ENCODE measurements at regions not wholly inside any gene's neighbourhood (a gene's known extent, or its start where the extent isn't known, plus 50 kb on each side); places are given as distances from the start of the nearest gene placed in this dataset.
A peak's percentile ranks its signal among the peaks of the same experiment; 100 is the strongest.

DNA sequence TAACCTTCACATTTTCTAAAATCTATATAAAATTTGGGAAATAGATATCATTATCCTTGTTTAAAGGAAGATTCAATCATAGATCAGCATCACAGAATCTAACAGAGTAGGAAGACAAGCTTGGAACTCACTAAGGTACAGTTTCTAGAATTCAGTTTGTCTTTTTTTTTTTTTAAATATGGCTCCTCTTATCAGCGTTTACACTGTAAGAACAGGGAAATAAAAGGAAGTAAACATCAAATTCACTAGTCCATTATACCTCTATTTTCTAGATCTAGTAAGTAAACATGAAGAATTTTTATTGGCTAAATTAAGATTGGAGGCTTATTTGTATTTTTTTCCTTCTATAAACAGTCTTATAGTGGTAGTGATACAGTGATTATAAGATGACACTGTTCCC is 144.9 kb downstream of the LRIG3 start:
- DNase-seq (ENCODE audit: low read depth): no peak

DNA sequence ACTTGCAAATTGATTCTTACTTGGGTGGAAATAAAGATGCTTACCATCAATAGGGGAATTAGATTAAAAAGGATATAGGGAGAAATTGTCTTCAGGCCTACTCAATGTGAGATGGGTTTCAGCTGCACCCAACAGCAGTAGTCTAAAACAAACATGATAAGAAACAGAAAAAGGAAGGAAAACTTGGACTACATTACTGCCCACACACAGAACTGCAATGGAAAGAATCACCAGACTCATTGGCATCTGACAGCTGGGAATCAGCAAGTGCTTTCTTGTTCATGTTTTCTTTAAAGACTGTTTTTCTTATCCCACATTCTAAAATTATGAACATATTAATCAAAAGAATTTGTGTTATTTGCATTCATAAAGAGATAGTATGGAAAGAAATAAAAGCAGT is 144.2 kb downstream of the LRIG3 start:
- no peak for DNase-seq (ENCODE audit: low read depth)

DNA sequence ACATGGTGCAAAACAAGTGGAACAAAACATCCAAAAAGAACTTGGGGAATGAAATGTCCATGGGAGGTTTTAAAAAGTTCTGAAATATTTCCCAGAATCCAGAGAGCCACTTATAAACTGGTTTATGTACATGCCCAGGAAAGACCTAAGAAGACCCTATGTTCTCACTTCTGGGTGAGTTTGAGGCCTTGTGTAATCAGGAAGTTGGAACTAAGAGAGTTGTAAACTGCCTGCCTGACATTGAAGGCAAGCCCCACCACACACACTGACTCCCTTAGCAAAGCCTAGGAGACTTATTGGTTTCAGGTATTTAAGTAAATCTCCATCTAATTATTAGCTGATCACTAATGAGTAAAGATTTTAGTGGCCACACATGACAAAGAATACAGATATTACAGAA is 142.5 kb downstream of the LRIG3 start:
- DNase-seq (ENCODE audit: low read depth): no peak

- no peak for DNase-seq (ENCODE audit: low read depth)
These were observed 138.7 kb downstream of the LRIG3 start for GRCh38 chr12:58781609-58782008.

DNA sequence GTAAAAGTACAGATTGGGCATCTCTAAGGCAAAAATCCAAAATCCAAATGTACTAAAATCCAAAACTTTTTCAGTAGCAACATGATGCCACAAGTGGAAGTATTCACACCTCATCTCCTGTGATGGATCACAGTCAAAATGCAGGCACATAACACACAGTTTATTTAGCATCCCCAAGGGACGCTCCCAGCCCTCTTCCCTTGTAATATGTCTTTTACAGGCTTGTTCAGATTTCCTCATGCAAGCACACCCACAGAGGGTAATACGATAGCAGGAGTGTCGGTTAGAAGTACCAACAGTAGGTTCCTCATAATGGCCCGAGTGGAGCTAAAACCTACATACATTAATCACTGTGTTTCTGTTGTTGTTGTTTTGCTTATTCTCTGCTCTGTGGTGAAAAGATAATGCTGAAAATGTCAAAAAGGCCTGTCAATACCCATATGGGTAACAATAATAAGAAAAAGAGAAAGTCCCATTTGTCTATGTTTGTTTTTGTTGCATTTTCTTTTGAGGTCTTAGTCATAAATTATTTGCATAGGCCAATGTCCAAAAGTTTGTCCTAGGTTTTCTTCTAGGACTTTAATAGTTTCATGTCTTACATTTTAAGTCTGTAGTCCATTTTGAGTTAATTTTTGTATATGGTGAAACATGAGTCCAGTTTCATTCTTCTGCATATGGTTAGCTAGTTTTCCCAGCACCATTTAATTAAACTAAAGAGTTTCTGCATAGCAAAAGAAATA is 133.1 kb downstream of the LRIG3 start:
- no peak for DNase-seq (ENCODE audit: low read depth)

GRCh38 chr12:58794859-58795258 is 125.4 kb downstream of the LRIG3 start:
- DNase-seq (ENCODE audit: low read depth): no peak

GRCh38 chr12:58795825-58796224 is 124.5 kb downstream of the LRIG3 start:
- no peak for DNase-seq (ENCODE audit: low read depth)

GRCh38 chr12:58801986-58802385 is 118.3 kb downstream of the LRIG3 start:
- peak; percentile 18 for DNase-seq (ENCODE audit: low read depth)

DNA sequence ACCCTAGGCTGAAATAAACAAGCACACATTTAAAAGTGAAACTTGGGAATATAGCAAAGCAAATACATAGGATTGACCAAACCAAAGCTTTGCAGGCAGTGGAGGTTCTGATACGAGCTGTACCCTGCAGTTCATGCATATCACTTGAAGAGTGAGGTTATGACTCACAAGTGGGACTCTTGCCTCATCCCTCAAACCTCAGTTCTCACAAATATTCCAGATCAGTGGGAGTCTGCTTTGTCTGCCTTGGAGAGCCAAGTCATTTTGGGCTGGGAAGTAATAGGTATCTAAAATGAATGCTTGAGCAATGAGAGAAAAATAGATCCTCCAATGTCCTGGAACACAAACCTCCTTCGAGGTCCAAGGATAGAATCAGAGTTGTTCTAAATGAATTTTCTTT is 116.4 kb downstream of the LRIG3 start:
- DNase-seq (ENCODE audit: low read depth): peak; percentile 90

- no peak for DNase-seq (ENCODE audit: low read depth)
These were observed 115.6 kb downstream of the LRIG3 start for GRCh38 chr12:58804749-58805148.

DNA sequence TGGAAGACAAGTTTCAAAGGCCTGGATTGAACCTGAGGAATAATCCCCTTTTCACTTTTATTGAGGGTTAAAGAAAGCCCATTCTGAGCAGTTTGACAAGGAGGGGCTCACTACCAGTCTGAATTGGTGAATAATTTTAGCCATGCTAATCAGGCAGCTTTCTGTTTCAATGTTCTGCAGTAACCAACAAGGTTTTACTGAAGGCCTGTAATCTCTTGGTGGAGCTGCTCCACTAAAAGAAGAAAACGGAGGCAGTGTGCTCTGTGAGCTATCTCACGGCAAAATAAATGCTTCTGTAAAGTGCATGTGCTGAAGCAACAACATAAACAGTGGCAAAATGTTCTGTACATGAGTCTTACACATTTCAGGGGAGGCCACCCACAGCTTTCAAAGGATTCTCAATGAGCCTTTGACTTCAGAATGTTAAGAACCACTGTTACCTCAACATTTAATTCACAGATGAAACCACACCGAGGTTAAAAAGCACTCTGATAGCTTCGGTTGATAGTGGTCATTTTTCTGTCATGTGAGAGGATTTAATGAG is 111.2 kb downstream of the LRIG3 start:
- DNase-seq (ENCODE audit: low read depth): no peak

DNA sequence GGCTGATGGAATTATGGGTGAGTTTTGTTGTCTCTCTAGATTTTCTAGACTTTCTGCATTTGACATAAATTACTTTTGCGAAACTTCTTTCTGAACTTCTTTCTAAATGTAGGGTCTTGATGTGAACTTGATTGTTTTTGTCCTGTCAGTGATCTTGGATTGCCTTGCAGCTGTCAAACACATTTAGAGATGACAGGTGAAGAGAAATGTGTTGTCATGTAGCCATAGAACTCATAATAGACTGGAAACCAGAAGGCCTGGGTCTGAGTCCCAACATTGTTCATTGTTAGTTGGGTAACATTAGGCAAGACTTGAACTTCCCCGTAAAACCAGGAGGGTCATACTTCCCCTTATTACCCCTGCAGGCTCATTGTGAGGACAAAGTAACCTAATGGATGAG is 109.0 kb downstream of the LRIG3 start:
- no peak for DNase-seq (ENCODE audit: low read depth)

DNA sequence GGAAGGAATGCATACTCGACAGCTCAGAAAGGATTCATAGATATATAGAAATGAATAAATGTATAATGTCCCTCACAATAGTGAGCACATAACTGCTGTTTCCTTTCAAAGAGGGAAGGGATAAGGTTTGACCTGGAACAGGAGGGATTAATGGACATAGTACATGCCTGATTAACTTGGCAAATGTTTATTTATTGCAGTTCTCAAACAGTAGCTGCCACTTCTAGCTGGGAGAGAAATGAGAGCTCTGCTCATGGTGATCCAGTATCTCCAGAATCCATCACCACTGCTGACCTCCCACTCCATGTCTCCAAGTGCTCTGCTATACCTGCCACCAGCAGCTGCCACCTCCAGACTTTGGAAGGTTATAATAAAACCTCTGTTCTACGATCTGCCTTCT is 108.1 kb downstream of the LRIG3 start:
- no peak for DNase-seq (ENCODE audit: low read depth)

DNA sequence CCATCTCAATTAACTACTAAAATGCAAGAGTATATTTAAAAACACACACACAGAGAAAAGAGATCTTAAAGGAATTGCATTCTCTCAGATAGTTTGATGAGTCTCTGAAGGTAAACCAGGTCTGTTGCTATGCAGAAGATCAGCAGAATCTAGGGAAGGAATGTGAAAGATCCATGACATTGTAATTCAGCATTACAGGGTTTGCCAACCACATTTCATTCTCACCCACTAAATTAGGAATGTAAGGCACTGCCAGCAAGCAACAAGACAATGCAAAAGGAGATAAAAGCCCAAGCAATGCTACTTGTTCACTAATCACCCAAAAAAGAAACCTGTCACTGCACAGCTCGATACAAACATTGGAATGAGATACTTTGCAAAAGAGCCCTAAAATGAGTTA is 106.3 kb downstream of the LRIG3 start:
- peak; percentile 12 for DNase-seq (ENCODE audit: low read depth)

DNA sequence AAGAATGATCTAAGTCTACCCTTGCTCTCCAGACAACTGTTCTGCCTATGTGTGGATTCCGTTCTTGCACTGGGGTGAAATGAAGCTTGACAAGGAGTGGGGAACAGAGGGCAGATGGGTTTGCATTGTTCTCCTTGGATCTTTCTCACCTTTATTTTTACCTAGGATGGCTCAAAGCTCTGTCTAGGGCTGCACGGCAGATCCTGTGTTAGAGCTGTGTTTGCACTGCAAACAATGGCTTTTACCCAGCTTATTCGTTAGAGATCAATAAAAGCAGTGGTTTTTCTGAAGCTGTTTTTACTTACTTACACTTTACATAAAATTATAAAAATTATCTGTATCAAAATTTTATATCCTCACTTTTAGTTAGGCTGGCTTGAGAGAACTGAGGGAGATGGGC is 105.1 kb downstream of the LRIG3 start:
- no peak for DNase-seq (ENCODE audit: low read depth)

GRCh38 chr12:58818546-58818945 is 101.8 kb downstream of the LRIG3 start:
- peak; percentile 64 for DNase-seq (ENCODE audit: low read depth)

DNA sequence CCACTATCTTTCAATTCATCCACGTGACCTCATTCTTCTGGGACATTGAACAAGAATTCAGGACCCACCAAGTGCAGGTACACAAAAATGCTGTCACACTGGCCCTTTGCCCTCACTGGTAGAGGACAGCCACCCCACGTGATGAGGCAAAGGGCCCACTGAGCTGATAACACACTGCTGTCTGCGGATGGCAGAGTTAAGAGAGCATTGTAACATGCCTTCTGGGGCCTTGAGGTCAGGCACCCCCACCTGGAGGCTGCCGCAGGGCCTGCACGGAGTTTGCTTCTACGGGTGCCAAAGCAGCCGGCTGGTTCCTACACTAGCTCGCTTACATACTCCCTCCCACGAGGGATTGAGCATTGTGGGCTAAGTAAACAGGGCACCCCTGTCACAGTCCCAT is 101.0 kb downstream of the LRIG3 start:
- DNase-seq (ENCODE audit: low read depth): no peak

DNA sequence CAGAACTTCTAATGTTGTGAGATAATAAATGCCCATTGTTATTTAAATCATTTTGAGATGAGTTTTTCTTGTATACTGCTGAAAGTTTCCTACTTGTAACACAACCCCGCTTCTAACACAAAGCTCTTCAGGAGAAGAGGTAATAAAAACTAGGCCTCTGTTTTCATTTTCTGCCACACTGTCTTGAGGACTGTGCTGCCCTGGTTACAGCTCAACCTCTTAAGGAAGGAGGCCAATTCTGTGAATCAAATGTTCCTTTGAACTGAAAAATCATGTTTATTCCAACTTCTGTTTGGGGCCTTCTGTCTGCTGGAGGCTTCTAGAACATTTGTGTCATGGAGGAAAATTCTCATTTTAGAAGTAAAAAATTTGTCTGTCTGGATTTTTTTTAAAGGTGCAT is 100.3 kb downstream of the LRIG3 start:
- no peak for DNase-seq (ENCODE audit: low read depth)
